SU-DHL-6 (cell line): ENCODE measurements at regions not wholly inside any gene's neighbourhood (a gene's known extent, or its start where the extent isn't known, plus 50 kb on each side); places are given as distances from the start of the nearest gene placed in this dataset.

Experiments
- H2AFZ ChIP-seq: fragments of 200-600 bp; sonication (generic); 2 replicates; pipeline ENCODE4 v1.6.1; 2014; ENCODE audit warnings: low read depth, mild to moderate bottlenecking, moderate library complexity, mixed read lengths, antibody characterized with exemption, low read length; ENCODE audit not compliant: severe bottlenecking
- H3F3A ChIP-seq: fragments of 200-600 bp; shearing (Covaris generic); 2 replicates; pipeline ENCODE4 v1.6.0; 2016; ENCODE audit warnings: antibody characterized with exemption, mild to moderate bottlenecking; ENCODE audit not compliant: insufficient read depth
- H3K27ac ChIP-seq: fragments of 200-600 bp; sonication (generic); 2 replicates; pipeline ENCODE4 v1.5.1; 2016; ENCODE audit warnings: low read depth, mild to moderate bottlenecking, low read length, moderate library complexity, mixed read lengths
- H3K27me3 ChIP-seq: fragments of 200-600 bp; sonication (generic), shearing (Covaris generic); 2 replicates; pipeline ENCODE4 v1.6.0; 2014; ENCODE audit warnings: mild to moderate bottlenecking, low read length
- H3K36me3 ChIP-seq: fragments of 200-600 bp; sonication (generic); 2 replicates; pipeline ENCODE4 v1.6.1; 2014; ENCODE audit warnings: mild to moderate bottlenecking, low read length, mixed read lengths
- H3K4me2 ChIP-seq: fragments of 300-600, 200-600 bp; shearing (Covaris generic), sonication (generic); 2 replicates; pipeline ENCODE4 v1.6.0; 2014; ENCODE audit warnings: low read length, low read depth, mild to moderate bottlenecking; ENCODE audit not compliant: poor library complexity, severe bottlenecking
- H3K4me3 ChIP-seq: fragments of 200-600 bp; sonication (generic); 2 replicates; pipeline ENCODE4 v1.5.1; 2014; ENCODE audit warnings: antibody characterized with exemption, low read length, mild to moderate bottlenecking, mixed read lengths; ENCODE audit not compliant: insufficient read depth, poor library complexity, severe bottlenecking
- H3K79me2 ChIP-seq: fragments of 200-600 bp; sonication (generic); 2 replicates; pipeline ENCODE4 v1.6.1; 2014; ENCODE audit warnings: mild to moderate bottlenecking, low read length, moderate library complexity; ENCODE audit not compliant: insufficient read depth
- H3K9ac ChIP-seq: fragments of 200-600 bp; sonication (generic); 2 replicates; pipeline ENCODE4 v1.7.0; 2014; ENCODE audit warnings: mild to moderate bottlenecking, low read length
- H3K9me2 ChIP-seq: fragments of 200-600 bp; sonication (generic); replicated peaks from 2 replicates; pipeline ENCODE4 v1.6.1; 2014; ENCODE audit warnings: low read length; ENCODE audit not compliant: insufficient read depth
- H3K9me3 ChIP-seq: fragments of 200-600 bp; sonication (generic); 2 replicates; pipeline ENCODE4 v1.6.1; 2014; ENCODE audit warnings: low read length, mixed read lengths; ENCODE audit not compliant: insufficient read depth
- H4K20me1 ChIP-seq: fragments of 200-600 bp; sonication (generic); 2 replicates; pipeline ENCODE4 v1.6.1; 2014; ENCODE audit warnings: low read depth, mild to moderate bottlenecking, antibody characterized with exemption, low read length, moderate library complexity, mixed read lengths
- CTCF ChIP-seq: fragments of 200-600 bp; sonication (generic); IDR thresholded peaks from one replicate; pipeline ENCODE4 v1.5.1; 2017; ENCODE audit warnings: antibody characterized with exemption, mild to moderate bottlenecking, low read length, moderate library complexity; ENCODE audit not compliant: insufficient read depth, poor library complexity, severe bottlenecking
- EZH2phosphoT487 ChIP-seq: fragments of 200-600 bp; sonication (generic), shearing (Covaris generic); conservative IDR thresholded peaks from 2 replicates; pipeline ENCODE4 v1.6.1; 2018; ENCODE audit warnings: mild to moderate bottlenecking, antibody characterized with exemption, low read length, moderate library complexity, mixed read lengths

DNA sequence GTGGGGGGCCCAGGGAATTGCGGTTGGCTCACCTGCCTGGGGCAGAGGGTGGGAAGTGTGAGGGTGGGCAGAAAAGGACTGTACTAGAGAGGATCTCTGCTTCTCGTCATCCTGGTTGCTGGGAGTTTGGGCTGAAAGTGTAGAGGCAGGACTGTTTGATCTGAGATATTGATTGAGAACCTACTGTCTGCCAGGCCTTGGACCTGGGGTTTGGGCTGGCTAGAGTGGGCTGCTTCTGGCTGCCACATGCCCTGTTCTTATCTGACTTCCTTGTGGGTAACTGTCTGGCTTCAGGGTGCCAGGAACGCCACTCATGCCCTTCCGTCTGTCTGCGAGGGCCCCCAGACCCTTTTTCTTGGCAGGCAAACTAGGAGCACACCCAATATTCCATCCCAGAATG lies 200.9 kb downstream of the FOXD2 start:
- no peak overlapping the region for H3K4me2 ChIP-seq
- no peaks in the 10 kb centered on the region for H3K79me2 ChIP-seq
- no peaks in the 10 kb centered on the region for H3K9me2 ChIP-seq
- H3K9ac ChIP-seq, result no peak overlapping the region
- no peaks in the 10 kb centered on the region for H3K36me3 ChIP-seq
- H3K9me3 ChIP-seq, result no peaks in the 10 kb centered on the region
- H4K20me1 ChIP-seq, result no peaks in the 10 kb centered on the region
- H3K27ac ChIP-seq, result no peak overlapping the region
- no peaks in the 10 kb centered on the region for H3F3A ChIP-seq
- no peak for TF ChIP-seq CTCF
- no peak for TF ChIP-seq EZH2phosphoT487
- no peak overlapping the region for H3K4me3 ChIP-seq
- no peaks in the 10 kb centered on the region for H3K27me3 ChIP-seq
- H2AFZ ChIP-seq, result no peak overlapping the region

DNA sequence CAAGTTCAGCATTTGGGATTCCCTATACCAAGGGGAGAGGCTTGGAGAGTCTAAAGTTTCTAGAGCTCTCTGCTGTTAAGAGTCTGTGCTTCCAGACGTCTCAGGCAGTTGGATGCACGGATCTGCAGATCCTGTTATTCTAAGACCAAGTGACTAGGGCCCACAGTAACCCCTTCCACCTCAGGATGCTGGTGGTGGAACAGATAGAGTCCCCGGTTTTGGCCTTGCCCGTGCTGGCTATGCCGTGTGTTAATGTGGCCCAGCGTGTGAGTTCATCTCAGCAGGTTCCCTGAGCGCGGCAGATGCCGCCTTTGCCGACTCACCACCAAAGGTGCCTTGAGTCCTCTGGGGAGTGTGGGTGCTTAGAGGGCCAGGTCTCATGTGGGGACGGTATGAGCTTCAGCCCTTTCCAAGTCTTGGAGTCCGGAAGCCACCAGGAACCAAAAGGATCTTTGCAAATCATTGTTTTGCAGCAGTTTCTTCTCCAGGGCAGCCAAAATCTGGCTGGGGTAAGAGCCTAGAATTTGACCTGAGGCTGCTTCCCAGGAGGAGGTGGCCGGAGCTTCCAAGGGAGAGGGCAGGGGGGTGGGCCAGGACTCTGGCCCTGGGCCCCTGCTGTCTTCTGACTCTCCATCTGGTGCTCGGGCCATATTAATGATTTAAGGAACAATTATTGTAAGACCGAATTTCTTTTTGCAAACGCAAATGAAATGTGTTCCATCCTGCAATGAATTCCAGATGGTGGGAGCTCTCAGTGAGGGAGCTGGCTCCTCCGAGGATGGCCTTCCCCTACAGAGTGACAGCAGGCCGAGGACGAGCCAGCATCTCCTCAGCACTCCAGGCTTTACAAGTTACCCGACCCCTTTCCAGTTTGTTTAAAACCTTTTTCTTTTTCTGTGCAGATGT lies 205.7 kb downstream of the FOXD2 start:
- H3K4me2 ChIP-seq, result no peak overlapping the region
- no peak overlapping the region for H3K27ac ChIP-seq
- H4K20me1 ChIP-seq, result no peaks in the 10 kb centered on the region
- H3K9me2 ChIP-seq, result no peaks in the 10 kb centered on the region
- H3K36me3 ChIP-seq, result no peaks in the 10 kb centered on the region
- H3F3A ChIP-seq, result no peaks in the 10 kb centered on the region
- no peak overlapping the region for H3K9ac ChIP-seq
- no peak overlapping the region for H2AFZ ChIP-seq
- TF ChIP-seq EZH2phosphoT487, result no peak
- no peak for TF ChIP-seq CTCF
- H3K9me3 ChIP-seq, result no peaks in the 10 kb centered on the region
- no peaks in the 10 kb centered on the region for H3K79me2 ChIP-seq
- no peaks in the 10 kb centered on the region for H3K27me3 ChIP-seq
- no peak overlapping the region for H3K4me3 ChIP-seq

- no peak overlapping the region for H3K4me3 ChIP-seq
- H3F3A ChIP-seq, result no peaks in the 10 kb centered on the region
- no peaks in the 10 kb centered on the region for H3K9me2 ChIP-seq
- no peaks in the 10 kb centered on the region for H4K20me1 ChIP-seq
- no peaks in the 10 kb centered on the region for H3K36me3 ChIP-seq
- H3K9ac ChIP-seq, result no peak overlapping the region
- H3K27me3 ChIP-seq, result no peaks in the 10 kb centered on the region
- no peaks in the 10 kb centered on the region for H3K9me3 ChIP-seq
- H2AFZ ChIP-seq, result no peak overlapping the region
- H3K4me2 ChIP-seq, result no peak overlapping the region
- no peaks in the 10 kb centered on the region for H3K79me2 ChIP-seq
- no peak overlapping the region for H3K27ac ChIP-seq
- no peak for TF ChIP-seq CTCF
- no peak for TF ChIP-seq EZH2phosphoT487
Observed at GRCh38 chr1:47644212-47644573, 206.3 kb downstream of the FOXD2 start.
